ENCODE measurements at regions not wholly inside any gene's neighbourhood (a gene's known extent, or its start where the extent isn't known, plus 50 kb on each side); places are given as distances from the start of the nearest gene placed in this dataset.

- DNase-seq (ENCODE audit: low read depth in 2 of 2), result peak in 1 of 2 experiments; percentile 8
These were observed 452.3 kb downstream of the ZSWIM6 start for GRCh38 chr5:61784341-61784740.

GRCh38 chr5:61788548-61788947 is 456.5 kb downstream of the ZSWIM6 start:
- DNase-seq (ENCODE audit: low read depth in 2 of 2), result no peak

- DNase-seq (ENCODE audit: low read depth in 2 of 2), result no peak
These were observed 457.9 kb downstream of the ZSWIM6 start for GRCh38 chr5:61790007-61790406.

- no peak for DNase-seq (ENCODE audit: low read depth in 2 of 2)
These were observed 458.6 kb downstream of the ZSWIM6 start for GRCh38 chr5:61790678-61791077.

GRCh38 chr5:61796773-61797172 is 464.7 kb downstream of the ZSWIM6 start:
- DNase-seq (ENCODE audit: low read depth in 2 of 2), result no peak

- no peak for DNase-seq (ENCODE audit: low read depth in 2 of 2)
These were observed 468.4 kb downstream of the ZSWIM6 start for GRCh38 chr5:61800450-61800849.

- DNase-seq (ENCODE audit: low read depth in 2 of 2), result no peak
These were observed 469.1 kb downstream of the ZSWIM6 start for GRCh38 chr5:61801174-61801573.

GRCh38 chr5:61802456-61802855 is 470.4 kb downstream of the ZSWIM6 start:
- DNase-seq (ENCODE audit: low read depth in 2 of 2), result no peak

- peak in 1 of 2 experiments; percentile 30 for DNase-seq (ENCODE audit: low read depth in 2 of 2)
These were observed 473.0 kb downstream of the ZSWIM6 start for GRCh38 chr5:61805101-61805500.

GRCh38 chr5:61806491-61807020 is 474.5 kb downstream of the ZSWIM6 start:
- DNase-seq (ENCODE audit: low read depth in 2 of 2), result no peak

- no peak for DNase-seq (ENCODE audit: low read depth in 2 of 2)
These were observed 476.0 kb downstream of the ZSWIM6 start for GRCh38 chr5:61808091-61808490.

- DNase-seq (ENCODE audit: low read depth in 2 of 2), result no peak
These were observed 476.9 kb downstream of the ZSWIM6 start for GRCh38 chr5:61808909-61809308.

- no peak for DNase-seq (ENCODE audit: low read depth in 2 of 2)
These were observed 477.6 kb downstream of the ZSWIM6 start for GRCh38 chr5:61809651-61810050.

- peak in 1 of 2 experiments; percentile 10 for DNase-seq (ENCODE audit: low read depth in 2 of 2)
These were observed 479.0 kb downstream of the ZSWIM6 start for GRCh38 chr5:61811052-61811451.

GRCh38 chr5:61813361-61813760 is 481.3 kb downstream of the ZSWIM6 start:
- DNase-seq (ENCODE audit: low read depth in 2 of 2), result no peak

- DNase-seq (ENCODE audit: low read depth in 2 of 2), result no peak
These were observed 483.3 kb downstream of the ZSWIM6 start for GRCh38 chr5:61815339-61815738.

- DNase-seq (ENCODE audit: low read depth in 2 of 2), result no peak
These were observed 484.1 kb downstream of the ZSWIM6 start for GRCh38 chr5:61816146-61816545.

- no peak for DNase-seq (ENCODE audit: low read depth in 2 of 2)
These were observed 484.8 kb downstream of the ZSWIM6 start for GRCh38 chr5:61816585-61817450.

GRCh38 chr5:61817472-61818326 is 485.6 kb downstream of the ZSWIM6 start:
- peak; percentile 16 to 19 for DNase-seq (ENCODE audit: low read depth in 2 of 2)

- no peak for DNase-seq (ENCODE audit: low read depth in 2 of 2)
These were observed 485.2 kb upstream of the KIF2A start for GRCh38 chr5:61820836-61821235.

- DNase-seq (ENCODE audit: low read depth in 2 of 2), result no peak
These were observed 484.4 kb upstream of the KIF2A start for GRCh38 chr5:61821561-61821960.

- no peak for DNase-seq (ENCODE audit: low read depth in 2 of 2)
These were observed 483.4 kb upstream of the KIF2A start for GRCh38 chr5:61822584-61822983.
